GM12873 (cell line): ENCODE measurements at regions not wholly inside any gene's neighbourhood (a gene's known extent, or its start where the extent isn't known, plus 50 kb on each side); places are given as distances from the start of the nearest gene placed in this dataset.

ENCODE experiments used
- CTCF ChIP-seq: IDR thresholded peaks from 2 replicates; pipeline ENCODE4 v1.5.1; 2012; ENCODE audit warnings: low read depth, mild to moderate bottlenecking, moderate library complexity, low read length, control low read depth; ENCODE audit not compliant: insufficient read depth; ENCODE audit errors: missing control alignments

GRCh38 chr6:158920311-158920905 lies 79.6 kb downstream of the RSPH3 start:
- no peak for TF ChIP-seq CTCF

DNA sequence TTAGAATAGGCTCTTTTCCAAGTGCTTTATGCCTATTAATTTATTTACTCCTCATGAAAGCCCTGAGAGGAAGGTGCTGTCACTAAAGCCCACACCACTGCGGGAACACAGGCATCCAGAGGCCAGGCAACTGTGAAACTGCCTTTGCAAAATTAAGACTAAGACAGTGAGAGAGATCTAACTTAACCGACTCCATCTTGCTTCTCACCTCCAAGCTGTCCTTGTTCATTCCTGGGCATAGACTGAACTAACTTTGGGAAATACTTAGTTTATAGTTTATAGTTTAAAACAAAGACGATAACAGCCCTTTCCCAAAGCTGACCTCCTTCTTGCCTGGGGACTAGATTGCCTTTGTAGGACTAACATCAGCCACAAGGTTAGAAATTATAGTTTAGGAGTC lies 80.1 kb downstream of the RSPH3 start:
- TF ChIP-seq CTCF, result no peak

- TF ChIP-seq CTCF, result no peak
Observed at GRCh38 chr6:158916617-158917016, 83.4 kb downstream of the RSPH3 start.

GRCh38 chr6:158914923-158915322 lies 85.1 kb downstream of the RSPH3 start:
- no peak for TF ChIP-seq CTCF

- TF ChIP-seq CTCF, result no peak
Observed at GRCh38 chr6:158913580-158913979, 86.4 kb downstream of the RSPH3 start.

- TF ChIP-seq CTCF, result no peak
Observed at GRCh38 chr6:158912655-158913054, 87.3 kb downstream of the RSPH3 start.

DNA sequence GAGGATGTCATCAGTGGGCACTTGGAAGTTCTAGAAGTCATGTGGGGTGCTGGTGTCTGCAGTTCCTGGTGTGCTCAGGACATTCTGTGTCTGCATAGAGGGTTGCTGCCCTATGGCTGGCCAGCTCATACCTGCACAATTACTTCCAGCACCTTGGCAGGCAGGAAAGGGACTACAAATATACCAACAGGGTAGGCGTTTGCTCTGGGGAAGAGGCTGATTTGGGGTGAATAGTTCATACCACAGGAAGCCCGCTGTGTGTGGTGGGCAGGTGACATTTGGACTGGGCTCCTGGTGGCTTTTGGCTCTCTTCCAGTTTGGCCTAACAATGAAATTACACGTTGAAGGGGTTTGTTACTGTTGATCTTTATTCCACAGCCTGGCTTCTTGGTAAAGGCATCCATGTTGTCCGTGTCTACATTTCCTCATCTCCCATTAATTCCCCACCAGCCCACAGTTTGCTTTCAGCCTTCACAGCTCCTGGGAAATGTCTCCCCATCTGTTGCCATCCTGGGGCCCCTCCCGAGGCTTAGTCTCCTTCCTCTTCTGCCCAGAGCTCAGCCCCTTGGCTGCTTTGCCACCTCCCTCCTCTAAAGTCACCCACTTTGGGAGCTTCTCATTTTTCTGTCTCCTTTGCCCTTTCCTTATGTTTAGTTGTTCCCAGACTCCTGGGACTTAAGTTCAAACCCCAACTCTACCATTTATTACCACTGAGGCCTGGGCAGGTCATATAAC lies 88.1 kb downstream of the RSPH3 start:
- no peak for TF ChIP-seq CTCF
